GM20431 (cell line): ENCODE measurements at regions not wholly inside any gene's neighbourhood (a gene's known extent, or its start where the extent isn't known, plus 50 kb on each side); places are given as distances from the start of the nearest gene placed in this dataset.
"Not testable (repeated sequence)": the region's sequence is repeated elsewhere in the genome, so short reads cannot be mapped to it uniquely, and the experiment has no call there.

Experiments used
- in situ Hi-C: fragments of 300-500 bp; cut with MseI, MboI; formaldehyde crosslinking; loops from one replicate; pipeline ENCODE4 v1.15.0; 2020; ENCODE audit warnings: low sequenced_read_pairs; ENCODE audit not compliant: unreplicated experiment

GRCh38 chr6:103313432-103313831 is 1546.3 kb downstream of the HACE1 start:
- in situ Hi-C loops, result no loop called here

DNA sequence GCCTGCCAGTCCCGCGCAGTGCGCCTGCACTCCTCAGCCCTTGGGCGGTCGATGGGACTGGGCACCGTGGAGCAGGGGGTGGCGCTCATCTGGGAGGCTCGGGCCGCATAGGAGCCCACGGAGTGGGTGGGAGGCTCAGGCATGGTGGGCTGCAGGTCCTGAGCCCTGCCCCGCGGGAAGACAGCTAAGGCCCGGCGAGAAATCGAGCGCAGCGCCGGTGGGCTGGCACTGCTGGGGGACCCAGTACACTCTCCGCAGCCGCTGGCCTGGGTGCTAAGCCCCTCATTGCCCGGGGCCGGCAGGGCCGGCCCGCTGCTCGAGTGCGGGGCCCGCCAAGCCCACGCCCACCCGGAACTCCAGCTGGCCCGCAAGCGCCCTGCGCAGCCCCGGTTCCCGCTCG is 1565.3 kb downstream of the HACE1 start:
- in situ Hi-C loops, result not testable (repeated sequence)

GRCh38 chr6:103284835-103285234 is 1574.9 kb downstream of the HACE1 start:
- in situ Hi-C loops, result no loop called here

DNA sequence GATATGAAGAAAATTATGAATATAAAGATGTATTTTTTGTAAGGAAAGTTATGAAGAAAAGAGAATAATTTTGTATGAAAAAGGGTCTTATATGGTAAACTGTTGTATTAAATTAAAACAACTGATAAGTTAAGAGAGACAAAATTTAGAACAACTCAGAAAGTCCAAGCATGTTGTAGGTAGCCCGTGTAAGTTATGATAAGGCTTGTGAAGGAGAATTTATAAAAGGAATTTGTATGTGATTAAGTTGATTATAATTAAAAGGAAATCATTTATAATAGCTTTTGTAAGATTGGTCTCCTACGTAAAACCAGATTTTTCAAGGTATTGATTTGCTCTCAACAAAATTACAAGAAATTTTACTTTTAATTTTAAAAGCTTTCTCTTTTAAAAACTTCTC is 1579.3 kb downstream of the HACE1 start:
- in situ Hi-C loops, result no loop called here

DNA sequence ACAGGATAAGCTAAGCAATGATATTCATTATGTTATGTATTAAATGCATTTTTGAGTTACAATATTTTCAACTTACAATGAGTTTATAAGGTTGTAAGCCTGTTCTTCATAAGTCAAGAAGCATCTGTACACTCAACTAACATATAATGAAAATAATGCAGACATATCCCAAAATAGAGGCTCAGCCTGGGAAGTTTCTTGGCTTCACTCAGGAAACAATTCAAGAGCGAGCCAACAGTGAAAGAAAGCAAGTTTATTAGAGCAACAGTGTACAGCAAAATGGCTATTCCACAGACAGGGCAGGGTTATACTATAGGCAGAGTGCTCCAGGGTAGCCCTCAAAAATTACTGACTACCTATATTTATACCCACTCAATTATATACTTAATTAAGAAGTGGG is 1581.8 kb downstream of the HACE1 start:
- in situ Hi-C loops, result no loop called here

DNA sequence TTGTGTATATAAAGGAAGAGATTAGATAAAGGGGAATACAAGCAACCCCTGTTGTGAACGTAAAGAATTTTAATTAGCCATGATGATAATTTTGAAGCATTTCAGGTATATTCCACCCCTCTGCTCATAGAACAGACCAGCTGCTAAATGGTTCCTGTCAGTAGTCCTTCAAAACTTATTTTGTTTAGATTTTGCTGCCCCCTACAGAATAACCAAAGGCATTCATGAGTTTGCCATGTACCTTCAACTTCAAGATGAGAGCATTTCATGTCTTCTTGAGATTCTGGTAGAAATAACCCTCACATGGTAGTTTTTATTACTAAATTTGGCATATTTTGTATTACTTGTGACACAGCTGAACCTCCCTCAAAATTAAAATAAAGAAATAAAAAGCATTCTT is 1586.7 kb downstream of the HACE1 start:
- in situ Hi-C loops, result no loop called here

DNA sequence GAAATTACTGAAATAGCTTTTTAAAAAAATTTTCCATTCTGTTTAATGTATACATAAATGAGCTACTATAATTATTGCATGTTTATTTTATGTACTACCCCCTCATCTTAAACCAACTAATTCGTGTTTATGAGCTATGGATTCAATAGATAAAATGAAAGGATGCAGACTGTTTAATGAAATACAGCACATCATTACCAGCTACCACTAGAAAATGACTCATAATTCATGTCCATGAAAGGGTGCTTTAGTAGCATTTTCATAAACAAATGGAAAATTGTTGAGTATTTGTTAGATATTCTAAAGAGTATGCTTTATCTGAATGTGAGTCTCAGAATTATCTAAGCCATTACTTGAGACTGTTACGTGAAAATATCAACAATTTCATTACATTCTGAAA is 1590.1 kb downstream of the HACE1 start:
- in situ Hi-C loops, result no loop called here

DNA sequence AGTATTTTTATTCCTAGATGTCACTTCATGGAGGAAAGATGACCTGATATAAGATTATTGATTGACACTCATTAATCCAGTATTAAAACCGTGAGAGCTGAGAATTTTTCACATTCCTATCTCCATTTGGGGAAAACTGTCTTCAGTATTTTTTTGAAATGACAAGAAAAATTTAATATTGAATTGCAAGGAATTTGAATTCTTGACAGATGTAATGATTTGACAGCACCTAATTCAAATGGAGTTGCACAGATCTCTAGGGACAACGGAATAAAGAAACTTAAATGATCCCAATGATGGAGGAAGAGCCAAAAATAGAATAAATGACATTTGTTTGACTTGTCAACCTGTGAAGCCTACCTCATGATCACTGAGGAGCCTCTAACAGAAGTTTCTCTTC is 1591.4 kb downstream of the HACE1 start:
- in situ Hi-C loops, result no loop called here

DNA sequence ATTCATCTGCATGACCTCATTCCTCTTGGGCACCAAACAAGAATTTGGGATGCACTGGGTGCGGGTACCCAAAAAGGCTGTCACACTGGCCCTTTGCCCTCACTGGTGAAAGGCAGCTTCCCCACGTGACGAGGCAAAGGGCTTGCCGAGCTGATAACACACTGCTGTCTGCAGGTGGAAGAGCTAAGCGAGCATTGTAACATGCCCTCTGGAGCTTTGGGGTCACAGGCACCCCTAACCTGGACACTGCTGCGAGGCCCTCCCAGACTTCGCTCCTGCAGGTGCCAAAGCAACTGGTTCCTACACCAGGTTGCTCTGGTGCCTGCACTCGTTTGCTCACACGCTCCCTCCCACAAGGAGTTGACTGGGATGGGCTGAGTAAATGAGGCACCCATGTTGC is 1595.7 kb downstream of the HACE1 start:
- in situ Hi-C loops, result no loop called here

- in situ Hi-C loops, result no loop called here
Measured at GRCh38 chr6:103255132-103255531, 1604.6 kb downstream of the HACE1 start.

- in situ Hi-C loops, result no loop called here
Measured at GRCh38 chr6:103236923-103237322, 1622.8 kb downstream of the HACE1 start.

DNA sequence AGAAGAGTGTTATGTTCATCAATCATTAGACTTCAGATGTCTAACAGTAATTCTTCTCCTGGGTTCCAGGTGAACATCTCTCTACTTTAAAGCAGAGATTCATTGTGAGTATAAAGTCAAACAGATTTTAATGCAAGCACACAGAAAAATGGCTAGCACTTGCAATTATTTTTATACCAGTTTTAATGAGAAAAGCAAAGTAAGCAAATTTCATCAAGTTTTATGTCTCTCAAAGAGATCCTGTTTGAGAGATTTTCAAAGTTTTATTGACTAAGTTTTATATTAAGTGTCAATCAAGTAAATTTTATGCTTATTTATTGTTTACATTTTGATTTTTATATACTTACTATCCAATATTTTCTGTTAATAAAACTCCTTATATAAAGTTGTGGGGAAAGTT is 1628.5 kb downstream of the HACE1 start:
- in situ Hi-C loops, result no loop called here

DNA sequence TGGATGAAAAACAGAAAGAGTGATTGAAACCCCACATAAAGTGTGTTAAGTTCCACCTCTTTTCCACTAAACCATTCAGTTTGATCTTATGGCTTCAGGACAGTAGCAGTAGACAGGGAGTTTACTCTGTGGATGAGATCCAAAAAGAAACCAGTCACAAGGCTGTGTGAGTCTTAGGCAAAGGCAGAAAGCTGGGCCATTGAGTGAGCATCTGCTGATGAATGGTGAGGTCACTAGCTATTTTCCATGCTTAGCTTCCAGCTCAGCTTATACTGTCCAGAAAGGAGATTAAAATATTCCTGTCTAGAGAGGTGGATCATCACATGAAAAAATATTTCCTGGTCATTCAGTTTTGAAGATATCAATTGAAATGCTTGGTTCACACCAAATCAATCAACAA is 1643.9 kb downstream of the HACE1 start:
- in situ Hi-C loops, result no loop called here

DNA sequence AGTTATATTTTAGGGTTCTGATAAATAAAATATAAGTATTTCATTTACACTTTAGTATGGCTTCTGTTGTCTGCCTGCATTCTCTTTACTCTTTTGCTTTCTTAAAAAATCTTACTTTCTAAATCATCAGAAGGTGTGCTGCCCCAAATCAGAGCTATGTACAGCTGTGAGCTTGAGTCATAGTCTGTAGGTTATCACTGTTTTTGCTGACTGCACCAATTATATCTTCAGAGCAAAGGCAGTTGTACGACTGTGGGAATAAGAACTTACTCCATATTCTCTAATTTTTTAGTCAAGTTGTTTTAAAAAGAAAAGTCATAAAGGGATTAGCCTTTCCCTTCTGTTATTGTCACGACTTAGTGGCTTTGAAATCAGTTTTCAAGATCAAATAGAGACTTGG is 1649.0 kb downstream of the HACE1 start:
- in situ Hi-C loops, result no loop called here

DNA sequence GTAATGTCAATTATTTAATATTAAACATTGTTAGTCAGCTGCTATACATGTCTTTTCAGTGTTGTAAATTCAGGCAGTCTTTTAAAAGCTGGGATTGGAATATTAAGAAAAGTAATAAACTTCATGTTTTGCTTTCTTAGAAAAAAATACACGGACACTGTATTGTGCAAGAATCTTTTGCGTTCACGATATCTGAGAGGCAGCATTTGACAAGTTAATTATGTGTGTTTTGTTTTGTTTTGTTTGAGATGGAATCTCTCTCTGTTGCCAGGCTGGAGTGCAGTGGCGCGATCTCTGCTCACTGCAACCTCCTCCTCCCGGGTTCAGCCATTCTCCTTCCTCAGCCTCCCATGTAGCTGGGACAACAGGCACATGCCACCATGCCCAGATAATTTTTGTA is 1661.3 kb downstream of the HACE1 start:
- in situ Hi-C loops, result no loop called here

DNA sequence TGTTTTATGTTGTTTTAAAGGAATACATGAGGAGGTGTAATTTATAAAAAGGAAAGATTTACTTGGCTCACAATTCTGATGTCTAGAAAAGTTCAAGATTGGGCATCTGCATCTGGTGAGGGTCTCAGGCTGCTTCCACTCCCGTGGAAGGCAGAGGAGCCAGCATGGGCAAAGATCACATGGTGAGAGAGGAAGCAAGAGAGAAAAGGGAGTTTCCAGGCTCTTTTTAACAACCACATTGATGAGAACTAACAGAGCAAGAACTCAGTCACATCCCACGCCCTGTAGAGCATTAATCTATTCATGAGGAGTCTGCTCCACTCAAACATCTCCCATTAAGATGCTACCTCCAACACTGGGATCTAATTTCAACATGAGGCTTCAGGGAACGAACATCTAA is 1666.3 kb downstream of the HACE1 start:
- in situ Hi-C loops, result no loop called here

DNA sequence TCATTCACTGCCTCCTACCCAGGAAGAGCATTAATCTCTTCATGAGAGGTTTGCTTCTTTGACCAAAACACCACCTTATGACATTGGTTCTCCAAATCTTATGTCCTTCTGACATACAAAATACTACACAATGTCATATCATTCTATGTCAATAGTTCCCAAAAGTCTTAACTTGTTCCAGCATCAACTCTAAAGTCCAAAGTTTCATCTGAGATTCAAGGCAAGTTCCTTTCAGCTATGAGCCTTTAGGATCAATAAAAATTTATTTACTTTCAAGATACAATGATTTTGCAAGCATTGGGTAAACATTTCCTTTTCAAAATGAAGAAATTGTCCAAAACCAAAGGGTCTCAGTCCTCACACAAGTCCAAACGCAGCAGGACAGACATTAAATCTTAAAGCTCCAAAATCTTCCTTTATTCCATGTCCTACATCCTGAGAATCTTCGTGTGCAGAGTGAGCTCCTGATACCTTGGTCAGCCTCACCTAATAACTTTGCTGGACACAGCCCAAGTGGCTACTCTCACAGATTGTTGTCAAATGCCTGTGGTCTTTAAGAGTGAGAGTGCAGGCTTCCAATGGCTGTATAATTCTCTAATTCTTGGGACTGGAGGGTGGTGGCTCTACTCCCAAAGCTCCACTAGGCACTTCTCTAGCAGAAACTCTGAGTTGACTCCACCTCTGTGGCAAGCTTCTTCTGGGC is 1668.2 kb downstream of the HACE1 start:
- in situ Hi-C loops, result no loop called here

- in situ Hi-C loops, result no loop called here
Measured at GRCh38 chr6:103184776-103185175, 1674.9 kb downstream of the HACE1 start.

DNA sequence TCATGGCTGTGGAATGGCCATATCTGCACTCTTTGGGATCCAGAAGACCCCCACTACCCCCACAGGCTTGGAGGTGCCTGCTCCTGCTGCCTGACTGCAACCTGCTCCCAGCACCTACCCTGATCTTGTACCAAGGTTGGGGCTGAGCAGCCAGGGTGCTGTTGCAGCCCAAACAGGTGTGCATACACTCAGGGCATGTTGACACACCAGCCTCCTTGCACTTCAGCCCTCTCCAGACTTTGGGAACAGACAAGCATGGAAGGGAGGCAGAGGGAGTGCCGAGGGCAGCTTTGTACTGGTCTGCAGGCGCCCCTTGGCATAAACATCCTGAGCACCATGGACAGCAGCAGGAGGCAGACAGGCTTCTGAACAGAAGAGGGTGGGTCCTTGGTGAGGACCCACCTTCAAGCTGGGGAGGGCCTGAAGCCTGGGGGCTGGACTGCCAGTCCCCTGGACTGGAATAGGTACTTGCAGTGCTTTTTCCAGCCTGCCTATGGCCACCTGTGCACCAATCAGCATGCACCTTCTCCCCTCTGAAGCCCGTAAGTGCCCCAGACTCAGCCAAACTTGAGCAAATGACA is 1675.8 kb downstream of the HACE1 start:
- in situ Hi-C loops, result no loop called here

DNA sequence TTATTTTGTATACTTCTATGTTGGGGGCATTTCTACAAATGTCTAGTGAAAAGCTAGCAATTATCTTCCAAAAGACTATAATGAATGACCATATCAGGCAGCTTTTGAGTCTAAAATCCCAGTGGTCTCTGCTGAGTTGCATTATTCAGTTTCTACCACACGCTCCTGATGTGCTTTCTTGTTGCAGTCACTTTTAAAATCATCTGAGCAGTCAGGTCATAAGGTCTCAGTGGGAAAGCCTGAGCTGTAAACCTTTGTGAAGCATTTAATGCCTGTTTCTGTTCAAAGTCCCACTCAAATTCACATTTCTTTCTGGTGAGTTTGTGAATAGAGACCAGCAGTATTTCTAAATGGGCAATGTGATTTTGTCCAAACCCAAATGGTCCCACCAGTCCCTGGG is 1681.5 kb downstream of the HACE1 start:
- in situ Hi-C loops, result no loop called here

GRCh38 chr6:103177791-103178190 is 1681.9 kb downstream of the HACE1 start:
- in situ Hi-C loops, result no loop called here

DNA sequence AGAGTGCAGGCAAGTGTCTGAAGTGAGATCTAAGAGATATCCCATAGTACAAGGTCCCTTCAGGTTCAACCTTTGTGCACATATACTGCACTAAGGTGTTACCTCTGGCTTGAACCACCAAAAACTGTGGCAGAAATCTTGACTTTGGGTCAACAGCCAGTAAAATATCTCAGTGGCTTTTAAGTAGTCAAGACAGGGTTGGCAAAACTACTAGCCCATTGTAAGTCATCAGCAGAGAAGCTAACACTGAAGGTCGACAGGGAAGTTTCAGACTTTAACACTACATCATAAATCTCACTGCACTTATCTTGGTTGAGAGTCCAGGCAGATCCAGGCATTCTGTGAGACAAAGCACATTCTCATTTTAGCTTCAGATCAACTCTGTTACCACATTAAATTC is 1684.7 kb downstream of the HACE1 start:
- in situ Hi-C loops, result no loop called here
